H1 (cell line): ENCODE measurements at regions not wholly inside any gene's neighbourhood (a gene's known extent, or its start where the extent isn't known, plus 50 kb on each side); places are given as distances from the start of the nearest gene placed in this dataset.

Source experiments
- BCL11A ChIP-seq, 2 experiments: IDR thresholded peaks; one replicate each; pipeline ENCODE4 v1.6.1; 2011; ENCODE audit warnings: low read depth in 2 of 2, low read length in 2 of 2, mild to moderate bottlenecking in 2 of 2
- BRCA1 ChIP-seq: IDR thresholded peaks from 2 replicates; pipeline ENCODE4 v1.6.1; 2012; ENCODE audit warnings: low read depth, low read length, improper control_type of control experiment

- no peak for TF ChIP-seq BRCA1
- no peak for TF ChIP-seq BCL11A (IDR thresholded peaks at IDR 0.05; ENCODE audit: low read depth in 2 of 2, low read length in 2 of 2)
These were observed 875.0 kb upstream of the IGFBP7 start (continued) for GRCh38 chr4:57985161-57985560.
